OCI-LY3 (cell line): ENCODE measurements at regions not wholly inside any gene's neighbourhood (a gene's known extent, or its start where the extent isn't known, plus 50 kb on each side); places are given as distances from the start of the nearest gene placed in this dataset.

Experiments used
- H2AFZ ChIP-seq: fragments of 200-600, 300-600 bp; shearing (Covaris generic); 2 replicates; pipeline ENCODE4 v1.6.0; 2014; ENCODE audit warnings: antibody characterized with exemption, low read depth, low read length
- H3K27ac ChIP-seq: fragments of 200-600, 300-600 bp; sonication (generic); 2 replicates; pipeline ENCODE4 v1.5.1; 2014; ENCODE audit warnings: mild to moderate bottlenecking, low read length, moderate library complexity, mixed read lengths
- H3K27me3 ChIP-seq: fragments of 200-600, 300-600 bp; sonication (generic); 2 replicates; pipeline ENCODE4 v1.6.1; 2014; ENCODE audit warnings: low read depth, low read length, mixed read lengths
- H3K36me3 ChIP-seq: fragments of 200-600, 300-600 bp; sonication (generic); replicated peaks from 2 replicates; pipeline ENCODE3; 2014; ENCODE audit warnings: low read depth, low read length, mixed read lengths
- H3K4me1 ChIP-seq: fragments of 300-600, 200-600 bp; sonication (generic); 2 replicates; pipeline ENCODE4 v1.6.1; 2014; ENCODE audit warnings: low read length, mixed read lengths
- H3K4me2 ChIP-seq: fragments of 200-600, 300-600 bp; sonication (generic); 2 replicates; pipeline ENCODE4 v1.6.1; 2014; ENCODE audit warnings: low read length, mixed read lengths
- H3K4me3 ChIP-seq: fragments of 300-600, 200-600 bp; sonication (generic); 2 replicates; pipeline ENCODE4 v1.5.1; 2014; ENCODE audit warnings: antibody characterized with exemption, mild to moderate bottlenecking, low read length, moderate library complexity
- H3K79me2 ChIP-seq: fragments of 300-600, 200-600 bp; shearing (Covaris generic); 2 replicates; pipeline ENCODE4 v1.6.1; 2014; ENCODE audit warnings: mild to moderate bottlenecking, low read length, mixed read lengths
- H3K9ac ChIP-seq: fragments of 300-600, 200-600 bp; shearing (Covaris generic); 2 replicates; pipeline ENCODE4 v1.6.0; 2014; ENCODE audit warnings: mild to moderate bottlenecking, low read length, moderate library complexity
- H3K9me3 ChIP-seq: fragments of 200-600, 300-600 bp; shearing (Covaris generic); 2 replicates; pipeline ENCODE4 v1.6.1; 2014; ENCODE audit warnings: low read length, mixed read lengths; ENCODE audit not compliant: insufficient read depth
- H4K20me1 ChIP-seq: fragments of 200-600, 300-600 bp; sonication (generic); 2 replicates; pipeline ENCODE4 v1.6.1; 2016; ENCODE audit warnings: low read length, mixed read lengths; ENCODE audit not compliant: insufficient read depth
- EZH2phosphoT487 ChIP-seq: fragments of 200-600 bp; shearing (Covaris generic); IDR thresholded peaks from 2 replicates; pipeline ENCODE4 v1.6.1; 2018; ENCODE audit warnings: antibody characterized with exemption, mixed run types, low read depth
- TF ChIP-seq, protein P1 (sequence below): fragments of 200-600, 300-600 bp; sonication (generic); IDR thresholded peaks from 2 replicates; pipeline ENCODE4 v1.5.1; 2014; ENCODE audit warnings: antibody characterized with exemption, low read length, low read depth

DNA sequence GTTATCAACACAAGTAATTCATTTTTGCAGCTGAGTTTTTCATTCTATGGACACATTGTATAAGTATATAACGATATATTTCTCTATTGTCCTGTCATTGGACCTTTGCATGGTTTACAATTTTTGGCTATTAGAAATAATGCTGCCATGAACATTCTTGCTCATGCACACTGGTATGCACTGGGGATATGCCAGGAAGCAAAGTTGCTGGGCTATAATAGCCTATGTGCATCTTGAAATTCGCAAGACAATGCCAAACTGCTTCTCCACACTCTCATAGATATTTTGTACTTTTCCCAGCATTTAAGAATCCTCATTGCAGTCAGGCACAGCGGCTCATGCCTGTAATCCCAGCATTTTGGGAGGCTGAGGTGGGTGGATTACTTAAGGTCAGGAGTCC is 852.6 kb upstream of the ID2 start:
- TF ChIP-seq, protein P1, sequence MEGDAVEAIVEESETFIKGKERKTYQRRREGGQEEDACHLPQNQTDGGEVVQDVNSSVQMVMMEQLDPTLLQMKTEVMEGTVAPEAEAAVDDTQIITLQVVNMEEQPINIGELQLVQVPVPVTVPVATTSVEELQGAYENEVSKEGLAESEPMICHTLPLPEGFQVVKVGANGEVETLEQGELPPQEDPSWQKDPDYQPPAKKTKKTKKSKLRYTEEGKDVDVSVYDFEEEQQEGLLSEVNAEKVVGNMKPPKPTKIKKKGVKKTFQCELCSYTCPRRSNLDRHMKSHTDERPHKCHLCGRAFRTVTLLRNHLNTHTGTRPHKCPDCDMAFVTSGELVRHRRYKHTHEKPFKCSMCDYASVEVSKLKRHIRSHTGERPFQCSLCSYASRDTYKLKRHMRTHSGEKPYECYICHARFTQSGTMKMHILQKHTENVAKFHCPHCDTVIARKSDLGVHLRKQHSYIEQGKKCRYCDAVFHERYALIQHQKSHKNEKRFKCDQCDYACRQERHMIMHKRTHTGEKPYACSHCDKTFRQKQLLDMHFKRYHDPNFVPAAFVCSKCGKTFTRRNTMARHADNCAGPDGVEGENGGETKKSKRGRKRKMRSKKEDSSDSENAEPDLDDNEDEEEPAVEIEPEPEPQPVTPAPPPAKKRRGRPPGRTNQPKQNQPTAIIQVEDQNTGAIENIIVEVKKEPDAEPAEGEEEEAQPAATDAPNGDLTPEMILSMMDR, result no peak
- no peak for TF ChIP-seq EZH2phosphoT487
- Histone ChIP-seq H3K4me2 (no peak overlapping the region), H3K27me3 (no peaks in the 10 kb centered on the region), H3K79me2 (no peaks in the 10 kb centered on the region), H2AFZ (no peak overlapping the region), H3K4me3 (no peak overlapping the region), H3K9me3 (peaks cover 9% of the 10 kb centered on the region), H3K4me1 (peaks cover 18% of the 10 kb centered on the region), H4K20me1 (no peaks in the 10 kb centered on the region), H3K27ac (no peak overlapping the region), H3K9ac (no peak overlapping the region), H3K36me3 (peaks cover 9% of the 10 kb centered on the region)

- Histone ChIP-seq H2AFZ (no peak overlapping the region), H3K79me2 (no peaks in the 10 kb centered on the region), H3K9me3 (peaks cover 20% of the 10 kb centered on the region), H4K20me1 (no peaks in the 10 kb centered on the region), H3K4me1 (peaks cover 20% of the 10 kb centered on the region), H3K27me3 (no peaks in the 10 kb centered on the region), H3K4me2 (no peak overlapping the region), H3K9ac (no peak overlapping the region), H3K27ac (no peak overlapping the region), H3K36me3 (peaks cover 20% of the 10 kb centered on the region), H3K4me3 (no peak overlapping the region)
- TF ChIP-seq EZH2phosphoT487, result no peak
- TF ChIP-seq, protein P1, result no peak
Measured at GRCh38 chr2:7830616-7831015, 851.2 kb upstream of the ID2 start.

- no peak overlapping the region for H3K4me3 ChIP-seq
- peaks cover 25% of the 10 kb centered on the region for H3K36me3 ChIP-seq
- no peak overlapping the region for H2AFZ ChIP-seq
- H3K4me2 ChIP-seq, result no peak overlapping the region; the same call in 1 of the 2 replicates
- peaks cover 24% of the 10 kb centered on the region for H3K9me3 ChIP-seq
- H3K27me3 ChIP-seq, result no peaks in the 10 kb centered on the region
- no peaks in the 10 kb centered on the region for H3K79me2 ChIP-seq
- peaks cover 14% of the 10 kb centered on the region for H3K4me1 ChIP-seq
- no peak overlapping the region for H3K27ac ChIP-seq
- no peak overlapping the region for H3K9ac ChIP-seq
- TF ChIP-seq EZH2phosphoT487, result no peak
- TF ChIP-seq, protein P1, result no peak
- H4K20me1 ChIP-seq, result no peaks in the 10 kb centered on the region
Measured at GRCh38 chr2:7835151-7835550, 846.7 kb upstream of the ID2 start.

GRCh38 chr2:7835693-7836680 is 845.9 kb upstream of the ID2 start:
- H3K36me3 ChIP-seq, result peaks cover 25% of the 10 kb centered on the region
- peaks cover 14% of the 10 kb centered on the region for H3K4me1 ChIP-seq
- H3K79me2 ChIP-seq, result no peaks in the 10 kb centered on the region
- no peak overlapping the region; the same call in 1 of the 2 replicates for H2AFZ ChIP-seq
- peak overlapping the region; percentile 30; the same call in 1 of the 2 replicates for H3K27ac ChIP-seq
- H3K9me3 ChIP-seq, result peaks cover 24% of the 10 kb centered on the region
- no peaks in the 10 kb centered on the region for H4K20me1 ChIP-seq
- peak overlapping the region; percentile 63 for H3K4me2 ChIP-seq
- no peak for TF ChIP-seq EZH2phosphoT487
- TF ChIP-seq, protein P1, result no peak
- H3K27me3 ChIP-seq, result no peaks in the 10 kb centered on the region
- H3K4me3 ChIP-seq, result peak overlapping the region; percentile 26; the same call in 1 of the 2 replicates
- H3K9ac ChIP-seq, result no peak overlapping the region
